ENCODE measurements at regions not wholly inside any gene's neighbourhood (a gene's known extent, or its start where the extent isn't known, plus 50 kb on each side); places are given as distances from the start of the nearest gene placed in this dataset.

GRCh38 chr6:118740372-118740771 is 89.0 kb upstream of the CEP85L start:
- no peak for TF ChIP-seq CTCF (conservative IDR thresholded peaks at IDR 0.05; ENCODE audit: low read depth)
- ChIA-PET CTCF (no interaction called here), POLR2A (ENCODE audit: low non-redundant PET) (no interaction called here)
- DNase-seq (ENCODE audit: low spot score): no peak
- H3K27ac ChIP-seq: no peak overlapping the region

- no peak overlapping the region for H3K27ac ChIP-seq
- ChIA-PET CTCF (no interaction called here), POLR2A (ENCODE audit: low non-redundant PET) (no interaction called here)
- DNase-seq (ENCODE audit: low spot score): no peak
- no peak for TF ChIP-seq CTCF (conservative IDR thresholded peaks at IDR 0.05; ENCODE audit: low read depth)
These were observed 88.4 kb upstream of the CEP85L start for GRCh38 chr6:118739696-118740353.

- H3K27ac ChIP-seq: no peak overlapping the region
- TF ChIP-seq CTCF (conservative IDR thresholded peaks at IDR 0.05; ENCODE audit: low read depth): no peak
- CTCF ChIA-PET: no interaction called here
- no peak for DNase-seq (ENCODE audit: low spot score)
- POLR2A ChIA-PET (ENCODE audit: low non-redundant PET): no interaction called here
These were observed 85.0 kb upstream of the CEP85L start for GRCh38 chr6:118736440-118736839.

- DNase-seq (ENCODE audit: low spot score): no peak
- TF ChIP-seq CTCF (conservative IDR thresholded peaks at IDR 0.05; ENCODE audit: low read depth): no peak
- ChIA-PET CTCF (no interaction called here), POLR2A (ENCODE audit: low non-redundant PET) (no interaction called here)
- no peak overlapping the region for H3K27ac ChIP-seq
These were observed 83.9 kb upstream of the CEP85L start for GRCh38 chr6:118735320-118735719.

GRCh38 chr6:118725944-118726343 is 74.6 kb upstream of the CEP85L start:
- ChIA-PET POLR2A (ENCODE audit: low non-redundant PET) (no interaction called here), CTCF (no interaction called here)
- H3K27ac ChIP-seq: no peak overlapping the region
- TF ChIP-seq CTCF (conservative IDR thresholded peaks at IDR 0.05; ENCODE audit: low read depth): no peak
- DNase-seq (ENCODE audit: low spot score): no peak

- ChIA-PET CTCF (no interaction called here), POLR2A (ENCODE audit: low non-redundant PET) (no interaction called here)
- H3K27ac ChIP-seq: no peak overlapping the region
- no peak for DNase-seq (ENCODE audit: low spot score)
- no peak for TF ChIP-seq CTCF (conservative IDR thresholded peaks at IDR 0.05; ENCODE audit: low read depth)
These were observed 72.8 kb upstream of the CEP85L start for GRCh38 chr6:118724211-118724610.

Data from RWPE1 (cell line).